GM04504 (cell line): ENCODE measurements at regions not wholly inside any gene's neighbourhood (a gene's known extent, or its start where the extent isn't known, plus 50 kb on each side); places are given as distances from the start of the nearest gene placed in this dataset.
"Not testable (repeated sequence)": the region's sequence is repeated elsewhere in the genome, so short reads cannot be mapped to it uniquely, and the experiment has no call there.

Experiments
- DNase-seq: peaks from one replicate; pipeline ENCODE4 v3.0.0-alpha.2; 2012; ENCODE audit warnings: low read depth

DNA sequence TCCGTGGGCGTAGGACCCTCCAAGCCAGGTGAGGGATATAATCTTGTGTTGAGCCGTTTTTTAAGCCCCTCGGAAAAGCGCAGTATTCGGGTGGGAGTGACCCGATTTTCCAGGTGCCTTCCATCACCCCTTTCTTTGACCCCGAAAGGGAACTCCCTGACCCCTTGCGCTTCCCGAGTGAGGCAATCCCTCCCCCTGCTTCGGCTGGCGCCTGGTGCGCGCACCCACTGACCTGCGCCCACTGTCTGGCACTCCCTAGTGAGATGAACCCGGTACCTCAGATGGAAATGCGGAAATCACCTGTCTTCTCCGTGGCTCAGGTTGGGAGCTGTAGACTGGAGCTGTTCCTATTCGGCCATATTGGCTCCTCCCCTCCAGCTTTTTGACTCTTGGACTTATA lies 1365.0 kb downstream of the GRIK2 start:
- not testable (repeated sequence) for DNase-seq

DNA sequence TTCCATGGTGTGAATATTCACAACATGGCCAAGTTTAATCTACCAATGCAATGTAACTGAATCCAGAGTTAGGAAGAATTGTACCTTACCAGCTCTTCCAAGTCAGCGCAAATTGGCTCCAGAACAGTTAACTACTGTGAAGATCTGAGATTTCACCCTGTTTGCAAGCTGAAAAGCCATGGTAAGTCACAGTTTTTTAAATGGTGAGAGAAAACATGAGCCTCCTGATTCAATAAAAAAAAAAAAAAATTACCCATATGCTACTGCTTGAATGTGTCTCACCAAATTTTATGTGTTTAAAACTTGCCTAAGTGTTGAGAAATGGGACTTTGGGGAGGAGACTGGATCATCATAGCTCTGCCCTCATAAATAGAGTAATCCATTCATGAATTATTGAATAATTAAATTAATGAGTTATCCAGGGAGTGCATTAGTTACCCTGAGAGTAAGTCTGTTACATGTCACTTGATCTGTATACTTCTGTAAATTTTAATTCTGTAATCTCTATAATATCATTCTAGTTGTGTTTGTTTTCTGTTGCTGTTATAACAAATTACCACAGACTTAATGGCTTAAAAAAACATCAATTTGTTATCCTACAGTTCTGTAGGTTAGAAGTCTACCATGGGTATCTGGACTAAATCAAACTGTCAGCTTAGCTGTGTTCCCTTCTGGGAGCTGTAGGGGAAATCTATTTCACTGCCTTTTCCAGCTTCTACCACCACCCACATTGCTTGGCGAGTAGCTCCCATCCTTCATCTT lies 1355.9 kb downstream of the GRIK2 start:
- no peak for DNase-seq

DNA sequence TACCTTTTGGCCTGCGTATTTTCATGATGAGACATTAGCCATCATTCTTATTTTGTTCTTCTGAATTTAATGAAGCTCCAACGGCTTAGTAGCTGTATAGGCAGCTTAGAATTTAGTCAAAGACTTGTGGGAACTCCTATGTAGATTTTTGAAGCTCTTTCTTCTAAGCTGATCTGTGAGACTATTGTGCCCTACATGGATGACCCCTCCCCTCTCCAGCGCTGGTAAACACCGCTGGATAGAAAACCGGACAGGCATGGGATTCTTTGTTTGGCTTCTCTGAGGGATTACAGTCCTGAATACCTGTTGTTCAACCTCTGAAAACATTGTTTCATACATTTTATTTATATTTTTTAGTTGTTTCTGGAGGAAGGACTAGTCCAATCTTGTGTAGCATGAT lies 1353.4 kb downstream of the GRIK2 start:
- DNase-seq, result no peak

DNA sequence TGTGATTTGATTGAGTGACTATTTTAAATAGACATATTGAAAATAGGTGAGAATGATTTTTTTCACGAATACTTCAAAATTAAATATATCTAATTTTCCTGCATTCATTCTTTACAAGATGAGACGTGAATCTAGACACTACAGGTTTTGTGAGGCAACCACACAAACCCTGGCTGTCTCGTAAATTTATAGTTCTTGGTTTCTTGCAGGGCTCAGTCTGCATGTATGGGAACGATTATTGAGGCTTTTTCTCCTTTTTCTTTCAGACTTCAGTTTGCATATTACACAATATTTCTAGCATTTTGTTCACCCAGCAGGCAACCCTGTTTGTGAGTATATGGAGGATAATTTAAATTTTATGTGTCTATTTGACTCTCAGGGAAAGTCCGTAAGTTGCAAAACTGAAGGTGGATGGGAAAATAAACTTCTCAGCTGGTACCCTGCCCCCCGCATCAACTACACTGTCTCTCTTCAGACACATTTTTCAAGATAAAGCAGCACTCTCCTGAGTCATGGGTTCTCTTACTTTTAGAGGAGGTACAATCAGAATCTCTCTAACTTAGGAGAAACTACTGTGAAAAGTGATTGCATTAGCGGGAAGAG lies 1349.3 kb downstream of the GRIK2 start:
- no peak for DNase-seq

DNA sequence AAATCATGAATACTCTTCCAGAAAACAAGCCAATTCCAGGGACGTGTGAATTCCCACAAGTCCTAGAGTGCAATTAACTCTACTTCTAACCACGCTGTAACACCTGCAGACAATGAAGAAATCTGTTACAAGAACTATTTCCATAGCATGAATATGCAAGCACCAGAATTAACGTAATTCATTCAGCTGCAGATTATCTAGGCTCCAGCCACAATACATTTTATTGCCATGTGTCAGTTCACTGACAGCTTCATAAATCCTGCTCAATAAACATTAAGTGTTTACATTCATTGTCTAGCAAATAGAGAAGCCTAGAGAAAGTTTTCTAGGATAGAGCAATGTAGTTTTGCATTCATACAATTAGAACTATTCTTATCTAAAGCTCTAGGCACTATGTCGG lies 1348.5 kb downstream of the GRIK2 start:
- no peak for DNase-seq

DNA sequence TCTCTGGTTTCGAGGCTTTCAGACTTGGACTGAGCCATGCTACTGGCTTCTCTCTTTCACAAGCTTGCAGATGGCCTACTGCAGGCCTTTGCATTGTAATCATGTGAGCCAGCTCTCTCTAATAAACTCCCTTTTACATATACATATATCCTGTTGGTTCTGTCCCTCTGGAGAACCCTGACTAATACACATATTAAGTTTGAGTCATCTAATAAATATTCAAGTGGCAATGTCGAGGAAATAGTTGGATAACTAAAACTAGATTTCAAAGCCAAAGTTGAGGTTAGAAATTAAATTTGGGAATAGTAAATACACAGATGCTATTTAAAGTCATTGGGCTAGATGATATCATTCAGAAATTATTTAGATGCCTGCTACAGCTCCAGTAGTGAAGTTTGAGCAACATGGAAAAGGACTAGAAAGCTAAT lies 1343.4 kb downstream of the GRIK2 start:
- DNase-seq, result no peak

DNA sequence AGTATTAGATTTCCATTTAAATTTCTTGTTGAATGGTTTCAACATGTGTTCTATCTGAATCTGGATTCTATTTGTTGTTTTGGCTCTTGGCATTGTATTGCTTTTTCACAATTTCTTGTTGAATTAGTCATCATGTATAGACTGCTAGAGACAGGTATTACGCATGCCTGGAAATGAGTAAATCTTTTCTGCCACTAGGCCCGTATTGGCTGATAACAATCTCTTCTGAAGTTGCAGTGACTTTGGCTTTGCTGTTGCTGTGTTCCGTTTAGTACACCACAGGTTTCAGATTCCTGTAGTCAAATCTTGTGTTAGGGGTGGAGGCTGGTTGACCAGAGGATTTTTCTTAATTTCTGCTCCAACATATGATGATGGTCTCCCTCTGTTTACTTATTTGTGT lies 1339.4 kb downstream of the GRIK2 start:
- no peak for DNase-seq

DNA sequence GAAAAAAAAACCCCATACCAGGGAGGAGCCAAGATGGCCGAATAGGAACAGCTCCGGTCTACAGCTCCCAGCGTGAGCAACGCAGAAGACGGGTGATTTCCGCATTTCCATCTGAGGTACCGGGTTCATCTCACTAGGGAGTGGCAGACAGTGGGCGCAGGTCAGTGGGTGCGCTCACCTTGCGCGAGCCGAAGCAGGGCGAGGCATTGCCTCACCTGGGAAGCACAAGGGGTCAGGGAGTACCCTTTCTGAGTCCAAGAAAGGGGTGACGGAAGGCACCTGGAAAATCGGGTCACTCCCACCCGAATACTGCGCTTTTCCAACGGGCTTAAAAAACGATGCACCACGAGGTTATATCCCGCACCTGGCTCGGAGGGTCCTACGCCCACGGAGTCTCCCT lies 1328.6 kb downstream of the GRIK2 start:
- DNase-seq, result not testable (repeated sequence)

DNA sequence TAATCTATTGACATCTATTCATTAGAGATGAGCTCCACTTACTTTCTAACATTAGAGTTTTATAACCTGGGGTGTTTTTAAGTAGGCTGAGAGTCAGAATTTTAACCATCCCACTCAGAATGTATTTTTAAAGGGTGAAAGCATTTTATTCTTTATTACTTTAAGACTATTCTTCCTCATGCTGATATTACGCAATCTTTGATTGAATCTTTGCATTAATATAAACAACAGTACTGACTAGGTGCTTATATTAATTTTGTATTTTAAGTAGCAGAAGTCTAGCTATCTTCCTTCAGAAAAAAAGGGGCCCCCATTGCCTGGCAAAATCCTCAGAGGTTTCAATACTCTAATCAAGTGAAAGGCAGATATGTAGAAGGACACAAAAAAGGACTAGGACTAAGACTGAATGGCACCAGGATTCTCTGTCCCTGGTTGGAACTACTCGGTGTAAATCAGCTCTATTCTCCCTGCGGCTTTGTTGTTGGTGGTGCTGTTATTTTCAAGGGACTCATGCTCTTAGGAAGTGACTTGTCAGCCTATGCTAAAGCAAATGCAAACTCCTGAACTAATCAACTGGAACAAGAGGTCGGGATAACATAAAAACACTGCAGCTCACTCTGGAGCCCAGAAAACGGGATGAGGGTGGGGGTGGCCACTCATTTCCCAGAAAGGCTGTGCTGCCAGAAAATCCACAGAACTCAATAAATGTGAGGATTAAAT lies 1324.4 kb downstream of the GRIK2 start:
- DNase-seq, result no peak

DNA sequence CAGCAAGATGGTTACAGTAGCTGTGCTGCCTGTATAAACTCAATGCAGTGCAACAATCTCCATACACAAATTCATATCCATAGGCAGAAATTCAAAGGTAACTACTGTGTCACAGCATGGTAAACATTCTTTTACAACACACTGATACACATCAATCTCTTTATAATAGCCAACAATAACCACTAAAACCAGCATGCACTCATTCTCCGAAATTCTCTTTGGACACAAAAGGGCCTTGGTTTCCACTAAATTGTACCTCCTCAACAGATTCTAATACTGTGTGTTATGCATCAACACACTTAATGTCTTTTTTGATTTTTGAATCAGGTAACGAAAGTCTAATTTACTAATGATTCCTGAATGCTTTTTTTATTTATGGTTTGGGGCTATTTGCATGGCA lies 1323.7 kb downstream of the GRIK2 start:
- no peak for DNase-seq

DNA sequence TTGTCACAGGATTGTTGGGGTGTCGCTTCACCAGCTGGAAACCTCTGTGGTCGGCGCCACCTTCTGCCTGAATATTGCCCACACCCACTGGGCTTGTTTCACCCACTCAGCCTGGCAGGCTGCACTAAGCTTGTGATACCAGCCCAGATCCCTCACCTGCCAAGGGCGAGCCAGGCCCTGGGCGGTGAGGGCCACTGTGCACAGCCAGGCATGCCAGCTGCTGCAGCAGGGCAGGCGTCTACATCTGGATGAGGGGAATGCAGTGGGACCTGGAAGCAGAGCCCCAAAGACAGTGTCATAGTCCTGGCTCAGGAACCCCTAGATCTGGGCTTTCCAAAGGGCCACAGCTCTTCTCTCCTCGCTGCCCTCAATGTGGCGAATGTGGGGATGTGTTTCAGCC lies 1307.5 kb downstream of the GRIK2 start:
- no peak for DNase-seq

DNA sequence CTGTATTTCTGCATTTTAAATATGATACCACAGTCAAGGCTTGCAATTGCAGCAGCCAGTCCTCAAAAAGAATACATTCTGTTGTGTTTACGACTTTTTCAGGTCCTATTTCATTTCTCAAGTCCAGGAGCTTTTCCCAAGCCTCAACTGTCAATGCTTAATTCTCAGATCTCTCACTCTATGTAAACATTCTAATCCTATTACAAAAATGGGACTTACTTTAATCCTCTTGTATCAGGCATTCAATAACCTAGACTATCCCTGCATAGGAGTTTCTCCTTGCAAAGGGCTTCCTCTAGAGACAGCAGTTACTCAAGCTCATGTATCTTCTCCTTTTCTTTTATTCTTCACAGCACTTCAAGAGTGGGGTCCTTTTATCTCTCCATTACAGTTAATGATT lies 1293.0 kb downstream of the GRIK2 start:
- DNase-seq, result no peak

DNA sequence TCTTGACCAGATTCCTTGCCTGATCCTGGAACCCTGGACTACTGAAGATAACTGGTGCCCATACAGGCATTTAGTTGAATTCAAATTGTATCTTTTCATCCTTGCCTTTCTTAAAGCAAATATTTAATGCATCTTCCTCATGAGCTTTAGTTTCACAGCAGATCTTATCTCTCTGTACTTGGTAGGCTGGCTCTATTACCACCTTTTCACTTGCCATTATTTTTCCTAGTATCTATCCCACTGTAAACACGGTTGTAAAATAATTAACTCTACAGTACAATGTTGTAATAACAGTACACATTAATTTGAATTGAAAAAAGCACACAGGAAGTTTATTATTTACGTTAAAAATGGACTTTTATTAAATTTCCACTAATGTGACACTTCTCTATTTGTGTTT lies 1286.9 kb downstream of the GRIK2 start:
- no peak for DNase-seq

DNA sequence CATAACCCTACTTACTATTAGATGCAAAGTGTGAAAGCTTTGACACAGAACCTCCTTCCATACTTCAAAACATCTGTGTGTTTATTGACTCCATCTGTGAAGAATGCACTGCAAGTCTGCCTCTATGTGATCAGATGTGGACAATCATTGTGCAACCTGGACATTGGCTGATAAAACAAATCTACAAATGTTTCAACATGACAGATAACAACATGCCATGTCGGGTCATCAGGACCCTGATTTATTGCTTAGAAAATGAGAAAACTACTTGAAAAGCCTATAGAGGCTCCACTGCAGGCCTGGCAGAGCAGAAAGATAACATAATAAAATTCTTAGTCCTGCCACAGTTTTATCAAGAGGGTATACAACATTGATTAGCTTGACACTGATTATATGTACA lies 1286.4 kb downstream of the GRIK2 start:
- no peak for DNase-seq

DNA sequence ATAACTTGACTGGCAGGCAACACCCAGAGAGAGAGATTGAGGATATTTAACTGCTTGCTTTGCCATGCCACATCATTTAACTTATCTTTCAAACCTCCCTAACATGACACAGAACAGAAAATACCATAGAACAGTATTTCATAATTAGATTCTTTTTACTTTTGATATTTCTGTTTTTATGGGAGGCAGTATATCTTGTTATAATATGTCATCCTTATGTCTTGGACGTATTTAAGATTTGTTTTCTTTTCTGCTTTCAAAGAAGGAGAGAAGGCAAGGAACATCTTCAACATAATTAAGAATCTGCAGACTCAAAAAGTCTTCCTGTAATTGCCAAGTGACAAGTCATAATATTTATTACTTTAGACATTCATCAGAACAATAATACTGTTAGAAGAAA lies 1283.7 kb downstream of the GRIK2 start:
- no peak for DNase-seq

DNA sequence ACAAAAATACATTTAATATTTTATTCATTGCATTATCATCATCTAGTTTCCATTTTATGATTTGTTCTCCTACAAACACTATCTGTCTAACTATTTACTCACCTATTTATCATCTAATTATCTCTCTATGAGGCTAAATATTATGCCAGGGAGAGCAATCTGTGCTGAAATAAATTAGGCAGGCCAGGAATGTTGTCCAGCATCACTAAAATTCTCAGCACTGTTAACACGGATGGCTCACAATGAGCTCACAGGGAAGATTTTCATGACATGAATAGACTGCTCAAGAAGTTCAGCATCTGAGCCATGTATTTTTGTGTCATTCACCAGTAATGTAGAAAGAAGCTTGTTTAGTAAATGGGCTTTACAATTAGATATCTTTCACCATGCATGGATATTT lies 1277.2 kb downstream of the GRIK2 start:
- no peak for DNase-seq

DNA sequence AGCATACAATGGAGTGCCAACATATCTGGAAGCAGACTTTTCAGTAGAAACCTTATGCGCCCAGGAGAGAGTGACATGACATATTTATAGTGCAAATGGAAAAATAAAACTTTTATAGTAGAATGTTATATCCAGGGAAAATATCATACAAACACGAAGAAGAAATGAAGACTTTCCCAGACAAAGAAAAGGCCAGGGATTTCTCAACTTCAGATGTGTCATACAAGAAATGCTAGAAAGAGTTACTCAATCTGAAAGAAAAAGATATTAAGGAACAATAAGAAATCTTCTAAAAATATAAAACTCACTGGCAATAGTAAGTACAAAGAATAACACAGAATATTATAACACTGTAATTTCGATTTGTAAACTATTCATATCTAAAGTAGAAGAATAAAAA lies 1269.3 kb downstream of the GRIK2 start:
- DNase-seq, result no peak

DNA sequence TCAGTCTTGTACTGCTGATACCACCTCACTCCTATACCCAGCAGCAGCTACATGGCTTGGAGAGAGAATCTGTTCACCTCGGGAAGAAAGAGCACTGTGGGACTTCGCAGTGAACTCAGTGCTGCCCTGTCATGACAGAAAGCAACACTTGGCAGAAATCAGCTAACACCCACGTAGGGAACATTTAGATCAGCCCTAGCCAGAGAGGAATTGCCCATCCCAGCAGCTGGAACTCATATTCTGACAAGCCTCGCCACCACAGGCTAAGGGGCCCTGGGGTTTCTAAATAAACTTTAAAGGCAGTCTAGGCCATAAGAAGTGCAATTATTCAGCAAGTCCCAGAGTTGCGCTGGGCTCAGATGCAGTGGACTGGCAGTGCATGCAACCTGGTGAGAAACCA lies 1266.8 kb downstream of the GRIK2 start:
- no peak for DNase-seq

DNA sequence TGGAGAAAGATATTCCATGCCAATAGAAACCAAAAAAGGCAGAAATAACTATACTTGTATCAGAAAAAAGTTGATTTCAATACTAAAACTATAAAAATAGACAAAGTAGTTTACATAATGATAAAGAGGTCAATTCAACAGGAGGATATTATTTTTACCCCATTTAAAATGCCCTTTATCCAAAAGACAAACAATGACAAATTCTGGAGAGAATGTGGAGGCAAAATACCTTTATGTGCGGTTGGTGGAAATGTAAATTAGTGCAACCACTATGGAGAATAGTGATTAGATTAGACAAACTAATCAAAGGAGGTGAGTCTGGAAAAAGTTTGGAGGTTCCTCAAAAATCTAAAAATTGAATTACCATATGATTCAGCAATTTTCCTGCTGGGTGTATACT lies 1262.3 kb downstream of the GRIK2 start:
- DNase-seq, result no peak

DNA sequence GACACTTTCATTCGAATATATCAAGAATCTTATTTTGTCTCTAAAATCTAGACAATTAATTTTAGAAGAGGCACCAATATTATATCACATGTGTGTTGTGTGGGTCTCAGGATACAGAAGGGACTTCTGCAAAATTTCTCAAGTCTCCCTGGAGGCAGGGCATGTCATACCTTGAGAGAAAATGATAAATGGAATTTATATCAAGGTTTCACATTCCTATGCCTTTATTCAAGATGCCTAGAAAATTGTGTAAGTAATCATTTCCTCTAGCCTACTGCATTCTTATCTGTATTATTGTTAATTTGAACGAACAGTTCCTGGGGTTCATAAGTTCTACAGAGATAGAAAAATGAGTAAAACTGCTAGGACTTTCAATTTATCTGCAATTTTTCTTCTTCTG lies 1247.9 kb downstream of the GRIK2 start:
- no peak for DNase-seq

DNA sequence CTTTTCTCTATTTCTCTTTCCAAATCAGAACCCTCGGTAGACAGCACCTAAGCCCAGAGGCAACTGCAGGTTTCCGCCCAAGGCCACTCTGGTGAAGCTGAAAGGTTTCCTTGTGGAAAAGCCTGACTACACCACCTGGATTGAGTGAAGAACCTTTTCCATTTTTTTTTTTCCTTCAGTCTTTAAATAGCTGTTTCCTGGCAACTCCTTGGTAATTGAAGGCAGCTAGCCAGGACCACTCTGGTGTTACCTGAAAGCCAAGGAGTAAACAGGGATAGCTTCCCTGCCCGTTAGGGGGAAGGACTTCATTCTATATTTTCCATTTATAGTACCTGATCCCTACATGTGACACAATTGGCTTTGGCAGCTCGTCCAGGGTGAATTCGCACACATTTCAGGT lies 1238.4 kb downstream of the GRIK2 start:
- DNase-seq, result no peak

DNA sequence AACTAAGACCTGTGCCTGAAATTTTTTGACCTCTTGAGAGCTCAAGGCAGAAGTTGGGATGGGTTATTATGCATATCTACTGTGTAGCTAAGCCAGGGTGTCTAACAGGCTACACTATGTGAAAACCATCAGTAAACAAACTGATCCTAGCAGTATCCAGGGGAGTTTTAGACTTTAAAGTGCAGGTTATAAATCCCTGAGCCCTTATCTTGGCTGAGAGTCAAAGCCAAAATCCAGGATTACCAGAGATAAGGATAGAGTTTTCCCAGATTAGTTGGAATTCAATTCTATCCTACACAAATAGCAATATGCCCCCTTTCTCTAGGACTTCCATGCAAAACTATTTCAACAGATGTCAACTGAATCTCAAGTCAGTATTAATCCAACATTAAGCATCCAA lies 1229.7 kb downstream of the GRIK2 start:
- DNase-seq, result no peak

DNA sequence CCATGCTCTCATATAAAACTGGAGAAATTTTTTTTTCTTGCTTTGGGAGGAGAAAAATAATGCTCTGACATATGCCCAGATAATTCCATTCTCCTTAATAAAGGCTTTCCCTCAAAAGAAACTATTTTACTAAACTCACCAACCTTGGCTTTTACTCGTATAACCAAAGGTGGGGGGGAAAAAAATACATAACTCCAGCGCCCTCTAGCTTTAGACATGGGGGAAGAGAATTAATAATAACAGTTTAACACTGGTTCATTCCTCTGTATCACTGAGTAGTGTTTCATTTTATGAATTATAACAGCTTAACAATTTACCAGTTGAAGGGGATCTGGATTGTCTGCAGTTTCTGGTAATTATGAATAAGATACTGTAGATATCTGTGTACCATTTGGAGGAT lies 1226.1 kb downstream of the GRIK2 start:
- DNase-seq, result no peak

DNA sequence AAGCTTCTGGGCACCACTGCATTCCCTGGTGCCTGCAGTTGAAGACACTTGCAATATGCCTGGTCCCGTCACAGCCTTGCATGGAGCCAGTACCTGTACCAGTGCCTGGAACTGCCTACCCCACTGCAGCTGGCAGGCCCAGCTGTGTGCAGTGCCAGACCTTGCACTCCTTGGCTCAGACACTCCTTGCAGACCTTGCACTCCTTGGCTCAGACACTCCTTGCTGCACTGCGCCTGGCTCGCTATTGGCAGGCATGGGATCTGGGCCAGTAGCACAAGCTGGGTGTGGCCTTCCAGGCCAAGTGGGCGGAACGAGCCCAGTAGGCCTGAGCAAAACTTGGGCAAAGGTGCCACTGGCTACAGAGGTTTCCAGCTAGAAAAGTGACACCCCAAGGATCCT lies 1189.1 kb downstream of the GRIK2 start:
- DNase-seq, result no peak
